WTC11 (cell line): ENCODE measurements at regions not wholly inside any gene's neighbourhood (a gene's known extent, or its start where the extent isn't known, plus 50 kb on each side); places are given as distances from the start of the nearest gene placed in this dataset.

Source experiments
- ATAC-seq: fragments of 200-7000 bp; cut with Tn5 transposase; 2 replicates; pipeline ENCODE4 v1.10.0; 2021; ENCODE audit warnings: mild to moderate bottlenecking, moderate library complexity
- CTCF ChIA-PET: fragments of 300-600 bp; sonication (Branson Sonifier 250); formaldehyde crosslinking; loops from one replicate; lab custom pipeline; 2021; ENCODE audit warnings: antibody characterized with exemption; lab: Charles Lee
- POLR2A ChIA-PET: fragments of 350-600 bp; sonication (Branson Sonifier 250); formaldehyde crosslinking; loops from one replicate; lab custom pipeline; 2021; ENCODE audit warnings: antibody characterized with exemption; lab: Charles Lee
- DNase-seq: peaks from one replicate; pipeline ENCODE4 v3.0.0; 2021; ENCODE audit warnings: low spot score
- H3K27ac Mint-ChIP-seq: 2 replicates; pipeline ENCODE4 v1.8.0; 2021; ENCODE audit warnings: mixed read lengths
- H3K27me3 Mint-ChIP-seq: 2 replicates; pipeline ENCODE4 v1.8.0; 2021; ENCODE audit warnings: low read depth, mild to moderate bottlenecking, moderate library complexity, mixed read lengths
- H3K36me3 Mint-ChIP-seq: 2 replicates; pipeline ENCODE4 v1.8.0; 2021; ENCODE audit warnings: mixed read lengths
- H3K4me1 Mint-ChIP-seq: 2 replicates; pipeline ENCODE4 v1.8.0; 2022; ENCODE audit warnings: mixed read lengths
- H3K4me3 Mint-ChIP-seq: 2 replicates; pipeline ENCODE4 v1.8.0; 2021; ENCODE audit warnings: mild to moderate bottlenecking, moderate library complexity, mixed read lengths
- H3K9me3 Mint-ChIP-seq: 2 replicates; pipeline ENCODE4 v1.8.0; 2021; ENCODE audit warnings: mixed read lengths
- AR ChIP-seq: fragments of 250-450 bp; sonication (Bioruptor Pico); IDR thresholded peaks from 2 replicates; pipeline ENCODE4 v1.9.0; 2021; ENCODE audit warnings: mild to moderate bottlenecking
- CTCF ChIP-seq: fragments of 200-600 bp; IDR thresholded peaks from 2 replicates; pipeline ENCODE4 v1.8.0; 2022; ENCODE audit warnings: antibody characterized with exemption
- ESRRA ChIP-seq: sonication (generic); formaldehyde crosslinking; IDR thresholded peaks from 2 replicates; pipeline ENCODE4 v1.8.1; 2022; ENCODE audit warnings: mild to moderate bottlenecking, missing genetic modification reagents, borderline replicate concordance
- FOXK1 ChIP-seq: sonication (generic); formaldehyde crosslinking; IDR thresholded peaks from 2 replicates; pipeline ENCODE4 v1.8.0; 2022; ENCODE audit warnings: mild to moderate bottlenecking, moderate library complexity, missing genetic modification reagents
- GRHL2 ChIP-seq: fragments of 250-450 bp; sonication (Bioruptor Pico); IDR thresholded peaks from 2 replicates; pipeline ENCODE4 v1.8.0; 2022; ENCODE audit warnings: mild to moderate bottlenecking, moderate library complexity; ENCODE audit not compliant: insufficient replicate concordance, severe bottlenecking
- IRF1 ChIP-seq: sonication (generic); formaldehyde crosslinking; IDR thresholded peaks from 2 replicates; pipeline ENCODE4 v1.8.0; 2023; ENCODE audit warnings: missing genetic modification reagents
- NR1H2 ChIP-seq: sonication (generic); formaldehyde crosslinking; IDR thresholded peaks from 2 replicates; pipeline ENCODE4 v1.9.0; 2021; ENCODE audit warnings: mild to moderate bottlenecking, moderate library complexity, missing genetic modification reagents
- NR3C1 ChIP-seq: sonication (generic); formaldehyde crosslinking; conservative IDR thresholded peaks from 2 replicates; pipeline ENCODE4 v1.8.1; 2023; ENCODE audit warnings: low read depth, mild to moderate bottlenecking, missing genetic modification reagents
- PRDM15 ChIP-seq: sonication (generic); formaldehyde crosslinking; IDR thresholded peaks from 2 replicates; pipeline ENCODE4 v1.8.0; 2022; ENCODE audit warnings: missing genetic modification reagents
- RORB ChIP-seq: fragments of 250-450 bp; sonication (Bioruptor Pico); IDR thresholded peaks from 2 replicates; pipeline ENCODE4 v1.9.0; 2021; ENCODE audit warnings: mild to moderate bottlenecking
- STAT6 ChIP-seq: sonication (generic); formaldehyde crosslinking; conservative IDR thresholded peaks from 2 replicates; pipeline ENCODE4 v1.8.1; 2023; ENCODE audit warnings: mild to moderate bottlenecking, low read depth, missing genetic modification reagents, moderate library complexity
- TCF7 ChIP-seq: sonication (generic); formaldehyde crosslinking; IDR thresholded peaks from 2 replicates; pipeline ENCODE4 v1.8.0; 2022; ENCODE audit warnings: mild to moderate bottlenecking, low read depth, missing genetic modification reagents, moderate library complexity
- ZBTB21 ChIP-seq: sonication (generic); formaldehyde crosslinking; IDR thresholded peaks from 2 replicates; pipeline ENCODE4 v1.8.1; 2023; ENCODE audit warnings: mild to moderate bottlenecking, missing genetic modification reagents, borderline replicate concordance
- ZNF281 ChIP-seq: sonication (generic); formaldehyde crosslinking; IDR thresholded peaks from 2 replicates; pipeline ENCODE4 v1.8.0; 2023; ENCODE audit warnings: mild to moderate bottlenecking, missing genetic modification reagents
- ZNF425 ChIP-seq: fragments of 250-450 bp; sonication (Bioruptor Pico); conservative IDR thresholded peaks from 2 replicates; pipeline ENCODE4 v1.9.0; 2021; ENCODE audit warnings: mild to moderate bottlenecking
- ZSCAN18 ChIP-seq: fragments of 250-450 bp; sonication (Bioruptor Pico); IDR thresholded peaks from 2 replicates; pipeline ENCODE4 v2.1.2; 2022; ENCODE audit warnings: mild to moderate bottlenecking, moderate library complexity

- no peak for TF ChIP-seq ZSCAN18 (CRISPR knock-in tag)
- TF ChIP-seq AR (CRISPR knock-in tag) = no peak
- TF ChIP-seq, all 79 proteins: peak for 0
These were observed 70.8 kb downstream of the BMP2 start (continued) for GRCh38 chr20:6838181-6838826.

GRCh38 chr20:6841128-6841527, 73.6 kb downstream of the BMP2 start:
- CTCF ChIA-PET = interaction anchor here (1.0 kb wide), 1 partner anchor 11 kb away, joined by 4 read pairs; no protein-coding TSS in a partner anchor
- TF ChIP-seq ESRRA = no peak
- no peak for TF ChIP-seq RORB (CRISPR knock-in tag)
- TF ChIP-seq ZNF281 (CRISPR knock-in tag) = no peak
- no peak for TF ChIP-seq TCF7 (CRISPR knock-in tag)
- no peak for TF ChIP-seq NR1H2 (CRISPR knock-in tag)
- no peak for TF ChIP-seq CTCF
- TF ChIP-seq STAT6 = no peak
- no peak for TF ChIP-seq GRHL2 (CRISPR knock-in tag)
- no peak for TF ChIP-seq ZNF425 (CRISPR knock-in tag)
- no peak for TF ChIP-seq NR3C1
- no peak for TF ChIP-seq PRDM15 (CRISPR knock-in tag)
- no peak for TF ChIP-seq FOXK1 (CRISPR knock-in tag)
- TF ChIP-seq IRF1 = no peak
- no peak for TF ChIP-seq ZBTB21 (CRISPR knock-in tag)

More at GRCh38 chr20:6841128-6841527, 73.6 kb downstream of the BMP2 start:
- Mint-ChIP-seq H3K4me3 (no peak overlapping the region), H3K4me1 (peaks cover 25% of the 10 kb centered on the region), H3K9me3 (no peaks in the 10 kb centered on the region), H3K27me3 (no peaks in the 10 kb centered on the region), H3K36me3 (no peaks in the 10 kb centered on the region), H3K27ac (no peak overlapping the region)
- ATAC-seq (no peak), DNase-seq (no peak)
- POLR2A ChIA-PET = no interaction called here
